ENCODE measurements at regions not wholly inside any gene's neighbourhood (a gene's known extent, or its start where the extent isn't known, plus 50 kb on each side); places are given as distances from the start of the nearest gene placed in this dataset.

- TF ChIP-seq CTCF (IDR thresholded peaks at IDR 0.05) = peak; percentile 25
- H3K27ac ChIP-seq = no peak overlapping the region
- H3K36me3 ChIP-seq (ENCODE audit: insufficient read depth in 1 of 2, low read depth in 1 of 2) = no peaks in the 10 kb centered on the region
- no peaks in the 10 kb centered on the region for H3K9me3 ChIP-seq
- no peaks in the 10 kb centered on the region for H3K27me3 ChIP-seq (ENCODE audit: insufficient read depth in 3 of 3, low read length in 2 of 3)
- H3K4me3 ChIP-seq = peak overlapping the region; percentile 22
- ATAC-seq (peak; percentile 51 to 76 (median 62)), DNase-seq (no peak)
- 28 to 35% (median 31%) methylated on average over 7 of the region's 7 CpGs for WGBS, 3 donors
- peaks cover 5% of the 10 kb centered on the region for H3K4me1 ChIP-seq
- intact Hi-C loops (cut with DNase I) = loop anchor here in 1 of 2 donors (5.0 kb wide), 1 partner anchor 237 kb away; no protein-coding TSS in a partner anchor
Observed at GRCh38 chr1:114219172-114219868, 65.7 kb upstream of the SYT6 start.

DNA sequence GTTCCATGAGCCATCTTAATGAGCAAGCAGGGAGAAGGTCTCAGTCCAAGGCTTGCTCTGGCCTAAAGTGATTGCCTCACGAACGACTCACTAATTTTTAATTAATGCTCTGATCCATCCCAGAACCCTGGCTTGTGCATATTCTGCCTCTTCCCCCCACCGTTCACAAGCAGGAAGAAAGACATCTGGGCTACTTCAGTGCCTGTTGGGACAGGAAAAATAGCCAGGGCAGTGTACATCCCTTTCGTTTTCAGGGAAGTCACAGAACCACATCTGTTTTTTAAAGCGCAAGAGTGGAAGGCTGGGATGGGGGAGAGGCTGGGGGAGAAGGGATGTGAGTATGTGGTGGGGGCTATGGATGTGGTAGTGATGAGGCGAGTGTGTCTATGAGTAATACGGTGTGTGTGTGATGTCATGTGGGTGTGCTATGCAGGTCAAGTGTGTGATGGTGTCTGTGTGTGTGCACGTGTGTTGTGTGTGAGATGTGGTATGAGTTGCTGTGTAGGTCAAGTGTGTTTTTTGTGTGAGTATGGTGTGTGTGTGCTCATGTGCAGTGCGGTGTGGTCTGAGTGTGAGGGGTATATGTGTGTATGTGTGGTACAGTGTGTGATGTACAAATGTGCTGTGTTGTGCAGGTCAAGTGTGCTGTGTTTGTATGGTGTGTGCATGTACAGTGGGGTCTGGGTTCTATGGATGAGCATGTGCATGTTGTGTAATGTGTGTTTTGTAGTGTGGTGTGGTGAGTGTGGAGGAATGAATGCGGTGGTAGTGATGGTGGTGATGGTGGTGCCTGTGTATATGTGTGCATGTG, 64.9 kb upstream of the SYT6 start:
- no peaks in the 10 kb centered on the region for H3K9me3 ChIP-seq
- 54 to 64% (median 63%) methylated on average over 10 of the region's 10 CpGs for WGBS, 3 donors
- H3K27me3 ChIP-seq (ENCODE audit: insufficient read depth in 3 of 3, low read length in 2 of 3) = no peaks in the 10 kb centered on the region
- no peak for DNase-seq
- no peak for TF ChIP-seq CTCF (IDR thresholded peaks at IDR 0.05)
- intact Hi-C loops (cut with DNase I) = loop anchor here in 1 of 2 donors (5.0 kb wide), 1 partner anchor 236 kb away; no protein-coding TSS in a partner anchor
- peaks cover 5% of the 10 kb centered on the region for H3K4me1 ChIP-seq
- H3K27ac ChIP-seq = no peak overlapping the region
- H3K4me3 ChIP-seq = no peak overlapping the region
- no peaks in the 10 kb centered on the region for H3K36me3 ChIP-seq (ENCODE audit: insufficient read depth in 1 of 2, low read depth in 1 of 2)
- ATAC-seq = no peak

DNA sequence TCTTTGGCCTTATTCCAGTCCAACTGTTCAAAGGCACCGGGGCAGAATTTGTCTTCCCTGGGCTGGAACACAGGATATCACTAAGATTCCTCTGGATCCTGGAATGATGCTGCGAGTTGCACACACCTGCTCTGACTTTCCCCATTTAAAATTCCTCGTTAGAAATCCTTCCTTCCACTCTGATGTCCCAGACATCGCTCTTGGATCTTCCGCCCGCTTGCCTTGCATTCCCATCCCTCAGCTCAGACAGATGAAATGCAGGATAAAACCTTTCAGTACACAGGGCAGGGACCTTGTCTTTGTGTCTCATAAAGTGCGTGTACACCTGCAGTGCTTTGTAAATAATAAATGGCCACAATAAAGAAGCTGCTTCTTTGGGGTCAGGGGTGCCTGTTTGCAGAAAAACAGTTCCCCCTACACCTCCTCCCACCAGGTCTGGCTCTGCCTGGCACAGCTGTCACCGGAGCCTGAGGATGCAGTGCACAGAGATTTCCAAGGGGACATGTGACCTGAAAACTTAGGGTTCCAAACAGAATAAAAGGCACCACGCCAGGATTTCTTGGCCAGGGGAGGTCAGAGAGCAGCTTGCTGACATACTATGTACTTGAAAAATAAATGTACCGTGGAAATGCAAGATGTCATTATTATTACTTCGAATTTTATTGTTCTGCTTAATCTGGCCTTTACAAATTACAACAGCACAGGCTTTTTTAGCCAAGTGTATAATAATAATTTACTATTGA, 62.9 kb upstream of the SYT6 start:
- Histone ChIP-seq H3K4me1 (peaks cover 5% of the 10 kb centered on the region), H3K27me3 (ENCODE audit: insufficient read depth in 3 of 3, low read length in 2 of 3) (no peaks in the 10 kb centered on the region), H3K27ac (no peak overlapping the region), H3K36me3 (ENCODE audit: insufficient read depth in 1 of 2, low read depth in 1 of 2) (no peaks in the 10 kb centered on the region), H3K9me3 (no peaks in the 10 kb centered on the region), H3K4me3 (no peak overlapping the region)
- DNase-seq (no peak), ATAC-seq (no peak)
- WGBS, 3 donors = 59 to 62% (median 59%) methylated on average over 11 of the region's 11 CpGs
- intact Hi-C loops (cut with DNase I) = loop anchor here in 1 of 2 donors (5.0 kb wide), 1 partner anchor 234 kb away; no protein-coding TSS in a partner anchor
- no peak for TF ChIP-seq CTCF (IDR thresholded peaks at IDR 0.05)

DNA sequence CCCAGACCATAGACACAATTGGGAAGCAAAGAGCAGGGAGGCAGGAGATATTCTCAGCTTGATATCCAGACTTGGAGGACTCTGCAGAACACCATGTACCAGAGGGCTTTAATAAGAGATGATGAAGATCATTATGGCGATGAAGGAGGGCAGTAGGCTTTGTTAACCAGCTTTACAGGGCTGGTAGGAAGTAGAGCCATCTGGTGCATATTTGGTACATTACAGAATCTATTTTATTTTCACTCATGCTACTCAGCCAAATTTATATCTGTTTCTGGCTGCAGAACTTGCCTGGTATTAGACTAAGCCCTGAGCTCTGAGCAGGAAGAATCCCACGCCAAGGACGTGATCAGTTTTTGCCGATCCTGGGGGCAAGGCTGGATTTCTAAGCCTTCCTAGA, 61.8 kb upstream of the SYT6 start:
- Histone ChIP-seq H3K4me1 (peaks cover 5% of the 10 kb centered on the region), H3K27ac (no peak overlapping the region), H3K36me3 (ENCODE audit: insufficient read depth in 1 of 2, low read depth in 1 of 2) (no peaks in the 10 kb centered on the region), H3K9me3 (no peaks in the 10 kb centered on the region), H3K27me3 (ENCODE audit: insufficient read depth in 3 of 3, low read length in 2 of 3) (no peaks in the 10 kb centered on the region), H3K4me3 (no peak overlapping the region)
- DNase-seq (no peak), ATAC-seq (no peak)
- 30 to 66% (median 64%) methylated on average over 4 of the region's 4 CpGs for WGBS, 3 donors
- intact Hi-C loops (cut with DNase I) = loop anchor here in 1 of 2 donors (5.0 kb wide), 1 partner anchor 233 kb away; no protein-coding TSS in a partner anchor
- no peak for TF ChIP-seq CTCF (IDR thresholded peaks at IDR 0.05)
